ENCODE measurements at regions not wholly inside any gene's neighbourhood (a gene's known extent, or its start where the extent isn't known, plus 50 kb on each side); places are given as distances from the start of the nearest gene placed in this dataset.
"Not testable (repeated sequence)": the region's sequence is repeated elsewhere in the genome, so short reads cannot be mapped to it uniquely, and the experiment has no call there.

DNA sequence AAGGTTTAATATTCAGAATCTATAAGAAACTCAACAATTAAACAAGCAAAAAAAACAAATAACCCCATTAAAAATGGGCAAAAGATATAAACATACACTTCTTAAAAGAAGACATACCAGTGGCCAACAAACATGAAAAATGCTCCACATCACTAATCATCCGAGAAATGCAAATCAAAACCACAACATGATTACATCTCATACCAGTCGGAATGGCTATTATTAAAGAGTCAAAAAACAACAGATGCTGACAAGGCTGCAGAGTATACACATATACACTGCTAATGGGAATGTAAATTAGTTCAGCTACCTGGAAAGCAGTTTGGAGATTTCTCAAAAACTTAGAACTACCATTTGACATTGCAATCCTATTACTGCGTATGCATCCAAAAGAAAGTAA, 81.4 kb upstream of the NEK3 start:
- TF ChIP-seq CTCF (IDR thresholded peaks at IDR 0.05); REST (IDR thresholded peaks at IDR 0.05; ENCODE audit: insufficient read depth in 1 of 2, low read depth in 2 of 2, low read length in 1 of 2); POLR2AphosphoS5 (IDR thresholded peaks at IDR 0.05; ENCODE audit: low read depth, low read length); TCF7L2 (IDR thresholded peaks at IDR 0.05; ENCODE audit: low read depth, low read length): not testable (repeated sequence)
